Adipocyte (in vitro differentiated cells): ENCODE measurements at regions not wholly inside any gene's neighbourhood (a gene's known extent, or its start where the extent isn't known, plus 50 kb on each side); places are given as distances from the start of the nearest gene placed in this dataset.
"Not testable (repeated sequence)": the region's sequence is repeated elsewhere in the genome, so short reads cannot be mapped to it uniquely, and the experiment has no call there.

Experiments used
- DNase-seq: peaks from one replicate; pipeline ENCODE4 v3.0.0-alpha.2; 2015; ENCODE audit warnings: low read depth
- H3K27me3 ChIP-seq: replicated peaks from 2 replicates; pipeline ENCODE4 v1.7.0; 2013; ENCODE audit warnings: mild to moderate bottlenecking, low read length, moderate library complexity; ENCODE audit not compliant: control insufficient read depth, insufficient read depth
- H3K36me3 ChIP-seq: 2 replicates; pipeline ENCODE4 v1.7.0; 2013; ENCODE audit warnings: low read length, mild to moderate bottlenecking, moderate library complexity; ENCODE audit not compliant: control insufficient read depth, insufficient read depth, severe bottlenecking
- H3K4me1 ChIP-seq: 2 replicates; pipeline ENCODE4 v1.7.0; 2013; ENCODE audit warnings: mild to moderate bottlenecking, low read length, moderate library complexity; ENCODE audit not compliant: control insufficient read depth, insufficient read depth
- H3K4me3 ChIP-seq: 2 replicates; pipeline ENCODE4 v1.7.0; 2013; ENCODE audit warnings: mild to moderate bottlenecking, low read length, moderate library complexity
- H3K9ac ChIP-seq: 2 replicates; pipeline ENCODE4 v1.7.0; 2013; ENCODE audit warnings: mild to moderate bottlenecking, low read length, moderate library complexity
- H3K9me3 ChIP-seq: 2 replicates; pipeline ENCODE4 v1.7.0; 2013; ENCODE audit warnings: mild to moderate bottlenecking, low read length, moderate library complexity; ENCODE audit not compliant: control insufficient read depth

- H3K27me3 ChIP-seq, H3K4me1 ChIP-seq, DNase-seq, H3K9ac ChIP-seq, H3K36me3 ChIP-seq, H3K9me3 ChIP-seq, H3K4me3 ChIP-seq: not testable (repeated sequence)
Measured at GRCh38 chr7:115310316-115310715, 388.4 kb downstream of the MDFIC start.

GRCh38 chr7:115306586-115306985, 384.7 kb downstream of the MDFIC start:
- no peaks in the 10 kb centered on the region for H3K9me3 ChIP-seq
- peaks cover 9% of the 10 kb centered on the region for H3K4me1 ChIP-seq
- H3K9ac ChIP-seq, result no peak overlapping the region
- no peak overlapping the region for H3K4me3 ChIP-seq
- no peak for DNase-seq
- no peaks in the 10 kb centered on the region for H3K36me3 ChIP-seq
- no peaks in the 10 kb centered on the region for H3K27me3 ChIP-seq

GRCh38 chr7:115300231-115300870, 378.5 kb downstream of the MDFIC start:
- no peaks in the 10 kb centered on the region for H3K9me3 ChIP-seq
- H3K4me1 ChIP-seq, result peaks cover 38% of the 10 kb centered on the region
- no peaks in the 10 kb centered on the region for H3K36me3 ChIP-seq
- DNase-seq, result peak; percentile 30
- no peaks in the 10 kb centered on the region for H3K27me3 ChIP-seq
- H3K9ac ChIP-seq, result peak overlapping the region; percentile 29
- H3K4me3 ChIP-seq, result no peak overlapping the region

GRCh38 chr7:115299397-115300037, 377.6 kb downstream of the MDFIC start:
- no peaks in the 10 kb centered on the region for H3K9me3 ChIP-seq
- H3K27me3 ChIP-seq, result no peaks in the 10 kb centered on the region

GRCh38 chr7:115297656-115298055, 375.8 kb downstream of the MDFIC start:
- peak overlapping the region; percentile 11 for H3K9ac ChIP-seq
- peak; percentile 28 for DNase-seq

More at GRCh38 chr7:115299397-115300037, 377.6 kb downstream of the MDFIC start:
- Histone ChIP-seq H3K36me3 (no peaks in the 10 kb centered on the region), H3K4me3 (no peak overlapping the region), H3K4me1 (peaks cover 38% of the 10 kb centered on the region), H3K9ac (peak overlapping the region; percentile 22)
- no peak for DNase-seq

GRCh38 chr7:115293628-115294240, 371.8 kb downstream of the MDFIC start:
- Histone ChIP-seq H3K4me1 (peaks cover 25% of the 10 kb centered on the region), H3K36me3 (no peaks in the 10 kb centered on the region), H3K4me3 (no peak overlapping the region), H3K27me3 (no peaks in the 10 kb centered on the region), H3K9me3 (no peaks in the 10 kb centered on the region), H3K9ac (no peak overlapping the region)
- peak; percentile 45 for DNase-seq

More at GRCh38 chr7:115297656-115298055, 375.8 kb downstream of the MDFIC start:
- Histone ChIP-seq H3K36me3 (no peaks in the 10 kb centered on the region), H3K9me3 (no peaks in the 10 kb centered on the region), H3K27me3 (no peaks in the 10 kb centered on the region), H3K4me1 (peaks cover 38% of the 10 kb centered on the region), H3K4me3 (peak overlapping the region; percentile 18)

GRCh38 chr7:115292381-115292780, 370.5 kb downstream of the MDFIC start:
- H3K4me3 ChIP-seq, result no peak overlapping the region
- peaks cover 17% of the 10 kb centered on the region for H3K4me1 ChIP-seq
- no peak overlapping the region for H3K9ac ChIP-seq
- no peaks in the 10 kb centered on the region for H3K9me3 ChIP-seq
- H3K36me3 ChIP-seq, result no peaks in the 10 kb centered on the region
- no peaks in the 10 kb centered on the region for H3K27me3 ChIP-seq
- DNase-seq, result no peak

- DNase-seq, result peak; percentile 57
- Histone ChIP-seq H3K9me3 (no peaks in the 10 kb centered on the region), H3K4me3 (no peak overlapping the region), H3K9ac (no peak overlapping the region), H3K36me3 (no peaks in the 10 kb centered on the region), H3K27me3 (no peaks in the 10 kb centered on the region), H3K4me1 (peaks cover 4% of the 10 kb centered on the region)
Measured at GRCh38 chr7:115289971-115290370, 368.1 kb downstream of the MDFIC start.

GRCh38 chr7:115276791-115277190, 354.9 kb downstream of the MDFIC start:
- Histone ChIP-seq H3K36me3 (no peaks in the 10 kb centered on the region), H3K9me3 (peaks cover 3% of the 10 kb centered on the region), H3K9ac (no peak overlapping the region), H3K4me3 (no peak overlapping the region), H3K27me3 (no peaks in the 10 kb centered on the region), H3K4me1 (peaks cover 13% of the 10 kb centered on the region)
- no peak for DNase-seq

- H3K4me3 ChIP-seq, H3K9me3 ChIP-seq, H3K27me3 ChIP-seq, H3K36me3 ChIP-seq, H3K9ac ChIP-seq, DNase-seq: not testable (repeated sequence)
- peaks cover 13% of the 10 kb centered on the region for H3K4me1 ChIP-seq
Measured at GRCh38 chr7:115273855-115274254, 352.0 kb downstream of the MDFIC start.

GRCh38 chr7:115273139-115273772, 351.4 kb downstream of the MDFIC start:
- Histone ChIP-seq H3K9ac (no peak overlapping the region), H3K27me3 (no peaks in the 10 kb centered on the region), H3K36me3 (no peaks in the 10 kb centered on the region), H3K9me3 (peaks cover 3% of the 10 kb centered on the region), H3K4me1 (peaks cover 13% of the 10 kb centered on the region), H3K4me3 (no peak overlapping the region)
- DNase-seq, result peak; percentile 15
